PC-3 (cell line): ENCODE measurements at regions not wholly inside any gene's neighbourhood (a gene's known extent, or its start where the extent isn't known, plus 50 kb on each side); places are given as distances from the start of the nearest gene placed in this dataset.

ENCODE experiments used
- EZH2 ChIP-seq: fragments of 300-600 bp; sonication (generic); IDR thresholded peaks from one replicate; pipeline ENCODE4 v1.6.1; 2017; ENCODE audit warnings: antibody characterized with exemption, mild to moderate bottlenecking, low read length; ENCODE audit not compliant: unreplicated experiment
- EZH2phosphoT487 ChIP-seq: fragments of 300-600 bp; sonication (generic); IDR thresholded peaks from 2 replicates; pipeline ENCODE4 v1.6.1; 2018; ENCODE audit warnings: mild to moderate bottlenecking, antibody characterized with exemption, low read length, borderline replicate concordance
- TF ChIP-seq, protein P1 (sequence below): fragments of 300-600 bp; sonication (generic); conservative IDR thresholded peaks from 2 replicates; pipeline ENCODE4 v1.5.1; 2017; ENCODE audit warnings: antibody characterized with exemption, low read depth, mild to moderate bottlenecking, low read length

- TF ChIP-seq, protein P1, sequence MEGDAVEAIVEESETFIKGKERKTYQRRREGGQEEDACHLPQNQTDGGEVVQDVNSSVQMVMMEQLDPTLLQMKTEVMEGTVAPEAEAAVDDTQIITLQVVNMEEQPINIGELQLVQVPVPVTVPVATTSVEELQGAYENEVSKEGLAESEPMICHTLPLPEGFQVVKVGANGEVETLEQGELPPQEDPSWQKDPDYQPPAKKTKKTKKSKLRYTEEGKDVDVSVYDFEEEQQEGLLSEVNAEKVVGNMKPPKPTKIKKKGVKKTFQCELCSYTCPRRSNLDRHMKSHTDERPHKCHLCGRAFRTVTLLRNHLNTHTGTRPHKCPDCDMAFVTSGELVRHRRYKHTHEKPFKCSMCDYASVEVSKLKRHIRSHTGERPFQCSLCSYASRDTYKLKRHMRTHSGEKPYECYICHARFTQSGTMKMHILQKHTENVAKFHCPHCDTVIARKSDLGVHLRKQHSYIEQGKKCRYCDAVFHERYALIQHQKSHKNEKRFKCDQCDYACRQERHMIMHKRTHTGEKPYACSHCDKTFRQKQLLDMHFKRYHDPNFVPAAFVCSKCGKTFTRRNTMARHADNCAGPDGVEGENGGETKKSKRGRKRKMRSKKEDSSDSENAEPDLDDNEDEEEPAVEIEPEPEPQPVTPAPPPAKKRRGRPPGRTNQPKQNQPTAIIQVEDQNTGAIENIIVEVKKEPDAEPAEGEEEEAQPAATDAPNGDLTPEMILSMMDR: no peak
- TF ChIP-seq EZH2 (no peak), EZH2phosphoT487 (no peak)
These were observed 296.5 kb upstream of the RASGRP1 start for GRCh38 chr15:38861108-38861507.
